IMR-90 (cell line): ENCODE measurements at regions not wholly inside any gene's neighbourhood (a gene's known extent, or its start where the extent isn't known, plus 50 kb on each side); places are given as distances from the start of the nearest gene placed in this dataset.

Experiments
- ATAC-seq: fragments of 200-7000 bp; cut with Tn5 transposase; 2 replicates; pipeline ENCODE4 v1.9.1; 2020; ENCODE audit warnings: low read depth, mild to moderate bottlenecking, moderate library complexity
- BruUV-seq: library from RNA; stranded (reverse); fragments of 400-500 nt; replicated peaks from 2 replicates; lab custom pipeline; 2021; lab: Mats Ljungman, UMichigan
- CTCF ChIA-PET: fragments of 300-600 bp; formaldehyde crosslinking; extraction: SDS; loops from one replicate; lab custom pipeline; 2021; ENCODE audit warnings: antibody characterized with exemption; lab: Yijun Ruan, JAX
- POLR2A ChIA-PET: fragments of 300-600 bp; sonication (Branson Sonifier 250); formaldehyde crosslinking; loops from one replicate; lab custom pipeline; 2022; ENCODE audit warnings: antibody characterized with exemption; ENCODE audit not compliant: unreplicated experiment; lab: Charles Lee
- DNase-seq: peaks from one replicate; pipeline ENCODE4 v3.0.0; 2013
- H2AFZ ChIP-seq: replicated peaks from 2 replicates; pipeline ENCODE3; 2013; ENCODE audit warnings: low read length, mild to moderate bottlenecking; ENCODE audit not compliant: poor library complexity
- H2AK5ac ChIP-seq: 2 replicates; pipeline ENCODE4 v1.6.1; 2013; ENCODE audit warnings: low read depth, low read length, inconsistent platforms
- H2AK9ac ChIP-seq: replicated peaks from 2 replicates; pipeline ENCODE3; 2013; ENCODE audit warnings: mild to moderate bottlenecking, low read depth, low read length, moderate library complexity; ENCODE audit not compliant: poor library complexity
- H2BK120ac ChIP-seq: 2 replicates; pipeline ENCODE4 v1.6.1; 2013; ENCODE audit warnings: low read depth, low read length, inconsistent platforms
- H2BK15ac ChIP-seq: 3 replicates; pipeline ENCODE4 v1.6.1; 2013; ENCODE audit warnings: low read depth, low read length, inconsistent platforms
- H2BK20ac ChIP-seq: 2 replicates; pipeline ENCODE4 v1.6.1; 2013; ENCODE audit warnings: low read depth, mild to moderate bottlenecking, inconsistent platforms, low read length, moderate library complexity
- H2BK5ac ChIP-seq: 2 replicates; pipeline ENCODE4 v1.6.1; 2013; ENCODE audit warnings: mild to moderate bottlenecking, low read depth, low read length, inconsistent platforms; ENCODE audit not compliant: poor library complexity, severe bottlenecking
- H3K14ac ChIP-seq: replicated peaks from 2 replicates; pipeline ENCODE4 v1.6.1; 2013; ENCODE audit warnings: low read depth, low read length, inconsistent platforms
- H3K18ac ChIP-seq: 2 replicates; pipeline ENCODE4 v1.6.1; 2013; ENCODE audit warnings: low read depth, low read length, control low read depth
- H3K23ac ChIP-seq: 2 replicates; pipeline ENCODE4 v1.6.1; 2013; ENCODE audit warnings: low read depth, low read length, inconsistent platforms
- H3K27ac ChIP-seq: 2 replicates; pipeline ENCODE4 v1.5.1; 2013; ENCODE audit warnings: mild to moderate bottlenecking, control low read depth, low read length; ENCODE audit not compliant: insufficient read depth
- H3K27me3 ChIP-seq: 2 replicates; pipeline ENCODE4 v1.6.1; 2013; ENCODE audit warnings: low read length; ENCODE audit not compliant: control insufficient read depth, insufficient read depth
- H3K36me3 ChIP-seq: 2 replicates; pipeline ENCODE4 v1.6.1; 2013; ENCODE audit warnings: low read length, mixed read lengths; ENCODE audit not compliant: control insufficient read depth, insufficient read depth
- H3K4ac ChIP-seq: 2 replicates; pipeline ENCODE4 v1.6.1; 2013; ENCODE audit warnings: low read depth, low read length, inconsistent platforms
- H3K4me1 ChIP-seq: 2 replicates; pipeline ENCODE4 v1.6.1; 2013; ENCODE audit warnings: low read length, mixed read lengths; ENCODE audit not compliant: control insufficient read depth, insufficient read depth
- H3K4me2 ChIP-seq: 2 replicates; pipeline ENCODE4 v1.6.1; 2013; ENCODE audit warnings: low read depth, mild to moderate bottlenecking, control low read depth, low read length, moderate library complexity
- H3K4me3 ChIP-seq: 2 replicates; pipeline ENCODE4 v1.5.1; 2013; ENCODE audit warnings: low read depth, mild to moderate bottlenecking, control low read depth, low read length, moderate library complexity; ENCODE audit not compliant: insufficient read depth
- H3K56ac ChIP-seq: 2 replicates; pipeline ENCODE4 v1.6.1; 2013; ENCODE audit warnings: low read length, inconsistent platforms; ENCODE audit not compliant: insufficient read depth; ENCODE audit errors: extremely low read depth
- H3K79me1 ChIP-seq, 2 experiments: 2 replicates each; pipeline ENCODE4 v1.6.1; 2013; ENCODE audit warnings: low read length in 2 of 2, inconsistent platforms in 1 of 2, low read depth in 1 of 2
- H3K9ac ChIP-seq: 2 replicates; pipeline ENCODE4 v1.6.1; 2013; ENCODE audit warnings: low read depth, low read length, control low read depth
- H3K9me1 ChIP-seq: 2 replicates; pipeline ENCODE4 v1.6.1; 2013; ENCODE audit warnings: low read length, inconsistent platforms; ENCODE audit not compliant: insufficient read depth
- H3K9me3 ChIP-seq: 2 replicates; pipeline ENCODE4 v1.6.1; 2013; ENCODE audit warnings: low read length; ENCODE audit not compliant: control insufficient read depth, insufficient read depth
- H4K20me1 ChIP-seq: 2 replicates; pipeline ENCODE4 v1.6.1; 2013; ENCODE audit warnings: low read length, inconsistent platforms; ENCODE audit not compliant: insufficient read depth
- H4K5ac ChIP-seq: 2 replicates; pipeline ENCODE4 v1.6.1; 2013; ENCODE audit warnings: mild to moderate bottlenecking, low read depth, low read length, control low read depth
- H4K8ac ChIP-seq, 2 experiments: 2 replicates each; pipeline ENCODE4 v1.6.1; 2013; ENCODE audit warnings: low read depth in 2 of 2, low read length in 2 of 2, control low read depth in 1 of 2, inconsistent platforms in 1 of 2
- H4K91ac ChIP-seq: 2 replicates; pipeline ENCODE4 v1.6.1; 2013; ENCODE audit warnings: low read depth, low read length, inconsistent platforms; ENCODE audit not compliant: insufficient read depth
- MAFK ChIP-seq: IDR thresholded peaks from 2 replicates; pipeline ENCODE4 v1.6.1; 2012; ENCODE audit warnings: low read depth, low read length, improper control_type of control experiment
- MAZ ChIP-seq: IDR thresholded peaks from 2 replicates; pipeline ENCODE4 v1.6.1; 2012; ENCODE audit warnings: low read depth, mild to moderate bottlenecking, low read length, improper control_type of control experiment, moderate library complexity, borderline replicate concordance
- MXI1 ChIP-seq: IDR thresholded peaks from 2 replicates; pipeline ENCODE4 v1.6.1; 2012; ENCODE audit warnings: low read depth, mild to moderate bottlenecking, low read length, moderate library complexity, borderline replicate concordance
- NFE2L2 ChIP-seq: fragments of 150-350 bp; IDR thresholded peaks from 2 replicates; pipeline ENCODE4 v1.6.1; 2016; ENCODE audit warnings: low read depth, mild to moderate bottlenecking, low read length
- RAD21 ChIP-seq: IDR thresholded peaks from 2 replicates; pipeline ENCODE4 v1.6.1; 2012; ENCODE audit warnings: low read length, improper control_type of control experiment
- RFX5 ChIP-seq: IDR thresholded peaks from 2 replicates; pipeline ENCODE4 v1.8.0; 2012; ENCODE audit warnings: low read depth, mild to moderate bottlenecking, low read length, moderate library complexity
- SMC3 ChIP-seq: fragments of 150-350 bp; IDR thresholded peaks from 2 replicates; pipeline ENCODE4 v1.6.1; 2016; ENCODE audit warnings: low read depth, mild to moderate bottlenecking, antibody characterized with exemption, low read length, moderate library complexity
- USF2 ChIP-seq: fragments of 150-350 bp; IDR thresholded peaks from 2 replicates; pipeline ENCODE4 v1.6.1; 2017; ENCODE audit warnings: mild to moderate bottlenecking, antibody characterized with exemption, low read length, low read depth
- WGBS, 2 experiments: methylation state at CpG; one replicate each; pipeline versions ENCODE4 v1.1.5 to v1.1.7; 2013; ENCODE audit warnings: missing lambda C conversion rate in 2 of 2; ENCODE audit not compliant: insufficient read length in 1 of 2; ENCODE audit errors: extremely low coverage in 2 of 2; 5-methylcytosine and 5-hydroxymethylcytosine counted together
- dilution Hi-C: fragments of 300-500 bp; cut with HindIII; formaldehyde crosslinking; loops from one replicate; pipeline ENCODE4 v1.14.3; 2018; ENCODE audit warnings: low sequenced_read_pairs; ENCODE audit not compliant: unreplicated experiment
- in situ Hi-C: fragments of 300-500 bp; cut with MboI; formaldehyde crosslinking; loops from 3 replicates; pipeline ENCODE4 v1.14.3; 2019; ENCODE audit warnings: low sequenced_read_pairs, inconsistent platforms, mixed read lengths
- intact Hi-C: fragments of 100-400 bp; cut with micrococcal nuclease; formaldehyde crosslinking; loops from 2 replicates; pipeline ENCODE4 v1.10.0; 2022

DNA sequence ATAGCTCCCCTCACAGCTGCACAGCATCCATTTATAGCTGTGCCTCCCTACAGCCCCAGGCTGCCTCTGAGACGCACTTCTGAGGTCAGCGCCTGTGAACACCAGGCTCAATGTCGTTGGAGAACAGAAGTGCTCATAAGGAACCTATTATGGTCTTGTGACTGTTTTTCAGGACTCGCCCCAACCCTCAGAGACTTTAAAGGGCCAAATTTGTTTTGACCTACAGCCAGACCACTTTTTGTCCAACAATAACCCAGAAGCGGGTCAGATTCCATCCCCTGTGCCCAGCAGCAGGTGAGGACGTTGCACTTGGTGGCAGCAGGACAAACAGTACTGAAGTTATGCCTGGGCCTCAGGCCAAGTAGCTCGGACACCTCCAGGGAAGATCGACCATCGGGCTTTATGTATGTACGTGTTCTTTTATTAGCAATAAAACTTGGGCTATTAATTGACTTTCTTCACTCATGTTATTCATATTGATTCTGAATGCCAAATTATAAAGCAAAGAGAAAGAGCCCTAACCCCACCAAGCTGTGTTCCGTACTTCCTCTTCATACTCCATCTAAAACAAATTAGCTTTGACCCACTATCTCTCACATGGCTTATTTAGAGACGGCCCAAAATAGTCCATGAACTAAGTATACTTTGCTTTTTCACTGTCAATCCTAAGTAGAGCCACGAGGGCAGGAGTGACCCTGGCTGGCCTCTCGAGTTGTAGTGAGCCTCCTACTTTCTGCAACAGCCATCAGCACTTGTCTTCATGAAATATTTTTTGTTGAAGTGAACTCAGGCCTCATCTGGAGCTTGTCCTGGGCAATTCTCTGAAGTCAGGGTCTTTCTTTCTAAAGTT is 92.3 kb upstream of the PAX6 start:
- ChIA-PET CTCF (interaction anchor here (0.7 kb wide), 1 partner anchor 684 kb away, joined by 3 read pairs; no protein-coding TSS in a partner anchor), POLR2A (no interaction called here)
- H4K91ac ChIP-seq, result no peak overlapping the region
- H3K4ac ChIP-seq, result no peak overlapping the region
- no peaks in the 10 kb centered on the region for H3K36me3 ChIP-seq
- no peak overlapping the region for H2BK20ac ChIP-seq
- H3K9me3 ChIP-seq, result no peaks in the 10 kb centered on the region
- no peak overlapping the region for H2BK5ac ChIP-seq
- H2AFZ ChIP-seq, result no peak overlapping the region
- H2BK15ac ChIP-seq, result no peak overlapping the region
- ATAC-seq (no peak), DNase-seq (no peak)
- no peaks in the 10 kb centered on the region for H4K20me1 ChIP-seq
- no peaks in the 10 kb centered on the region for H3K9me1 ChIP-seq
- WGBS, 2 experiments, result 53% methylated on average over 5 of the region's 14 CpGs; no CpG with 5 or more reads in 1 of the 2 experiments
- H3K27ac ChIP-seq, result no peak overlapping the region
- H2AK9ac ChIP-seq, result no peak overlapping the region
- H3K18ac ChIP-seq, result no peak overlapping the region
- H3K4me3 ChIP-seq, result no peak overlapping the region
- no TSS peak for BruUV-seq
- dilution Hi-C loops, result no loop called here
- H3K56ac ChIP-seq, result no peak overlapping the region
- no peak overlapping the region for H3K14ac ChIP-seq
- peaks cover 2% of the 10 kb centered on the region for H3K27me3 ChIP-seq
- no peak overlapping the region for H2BK120ac ChIP-seq
- no peak overlapping the region for H4K5ac ChIP-seq
- H3K79me1 ChIP-seq, result no peaks in the 10 kb centered on the region
- TF ChIP-seq RFX5 (no peak), MAZ (no peak), SMC3 (no peak), NFE2L2 (no peak), MAFK (no peak), USF2 (no peak), RAD21 (no peak), MXI1 (no peak)
- H3K4me2 ChIP-seq, result no peak overlapping the region
- H2AK5ac ChIP-seq, result no peak overlapping the region
- H3K4me1 ChIP-seq, result no peaks in the 10 kb centered on the region
- no peak overlapping the region for H3K9ac ChIP-seq
- no peak overlapping the region for H3K23ac ChIP-seq
- intact Hi-C loops, result no loop called here
- in situ Hi-C loops, result no loop called here
- H4K8ac ChIP-seq, result no peak overlapping the region
